ENCODE measurements at regions not wholly inside any gene's neighbourhood (a gene's known extent, or its start where the extent isn't known, plus 50 kb on each side); places are given as distances from the start of the nearest gene placed in this dataset.

DNA sequence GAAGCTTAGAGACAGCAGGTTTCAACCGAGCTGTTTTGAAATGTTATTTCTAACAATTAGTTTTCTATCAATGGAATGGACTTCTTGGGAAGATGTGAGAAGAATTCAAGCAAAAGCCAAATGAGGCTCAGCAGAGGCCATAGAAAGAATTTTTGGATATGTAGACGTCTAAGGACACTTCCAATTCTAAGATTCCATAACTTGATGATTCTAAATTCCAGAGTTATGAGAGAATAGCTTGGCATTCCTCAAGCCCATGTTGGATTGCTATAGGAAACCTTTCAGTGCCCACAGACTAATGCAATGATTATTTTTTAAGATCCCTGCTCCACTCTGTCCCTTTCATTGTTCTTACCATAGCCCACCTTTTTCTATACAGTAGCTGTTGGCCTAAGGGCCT is 77.2 kb upstream of the PALS2 start:
- TF ChIP-seq EZH2 (IDR thresholded peaks at IDR 0.05; ENCODE audit: low read length, missing control alignments) = no peak
- TF ChIP-seq, protein P1, sequence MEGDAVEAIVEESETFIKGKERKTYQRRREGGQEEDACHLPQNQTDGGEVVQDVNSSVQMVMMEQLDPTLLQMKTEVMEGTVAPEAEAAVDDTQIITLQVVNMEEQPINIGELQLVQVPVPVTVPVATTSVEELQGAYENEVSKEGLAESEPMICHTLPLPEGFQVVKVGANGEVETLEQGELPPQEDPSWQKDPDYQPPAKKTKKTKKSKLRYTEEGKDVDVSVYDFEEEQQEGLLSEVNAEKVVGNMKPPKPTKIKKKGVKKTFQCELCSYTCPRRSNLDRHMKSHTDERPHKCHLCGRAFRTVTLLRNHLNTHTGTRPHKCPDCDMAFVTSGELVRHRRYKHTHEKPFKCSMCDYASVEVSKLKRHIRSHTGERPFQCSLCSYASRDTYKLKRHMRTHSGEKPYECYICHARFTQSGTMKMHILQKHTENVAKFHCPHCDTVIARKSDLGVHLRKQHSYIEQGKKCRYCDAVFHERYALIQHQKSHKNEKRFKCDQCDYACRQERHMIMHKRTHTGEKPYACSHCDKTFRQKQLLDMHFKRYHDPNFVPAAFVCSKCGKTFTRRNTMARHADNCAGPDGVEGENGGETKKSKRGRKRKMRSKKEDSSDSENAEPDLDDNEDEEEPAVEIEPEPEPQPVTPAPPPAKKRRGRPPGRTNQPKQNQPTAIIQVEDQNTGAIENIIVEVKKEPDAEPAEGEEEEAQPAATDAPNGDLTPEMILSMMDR (conservative IDR thresholded peaks at IDR 0.05 in 1 of 2, IDR thresholded peaks at IDR 0.05 in 1 of 2; ENCODE audit: low read depth in 1 of 2, low read length in 2 of 2) = no peak

Measured in fibroblast of lung (primary cell).